CD4-positive, alpha-beta T cell treated with Interleukin-2 at 100 ng/mL for 4 hours (primary cell): ENCODE measurements at regions not wholly inside any gene's neighbourhood (a gene's known extent, or its start where the extent isn't known, plus 50 kb on each side); places are given as distances from the start of the nearest gene placed in this dataset.

Experiments used
- DNase-seq: peaks from one replicate; pipeline ENCODE4 v3.0.0-alpha.2; 2020; ENCODE audit warnings: low spot score

DNA sequence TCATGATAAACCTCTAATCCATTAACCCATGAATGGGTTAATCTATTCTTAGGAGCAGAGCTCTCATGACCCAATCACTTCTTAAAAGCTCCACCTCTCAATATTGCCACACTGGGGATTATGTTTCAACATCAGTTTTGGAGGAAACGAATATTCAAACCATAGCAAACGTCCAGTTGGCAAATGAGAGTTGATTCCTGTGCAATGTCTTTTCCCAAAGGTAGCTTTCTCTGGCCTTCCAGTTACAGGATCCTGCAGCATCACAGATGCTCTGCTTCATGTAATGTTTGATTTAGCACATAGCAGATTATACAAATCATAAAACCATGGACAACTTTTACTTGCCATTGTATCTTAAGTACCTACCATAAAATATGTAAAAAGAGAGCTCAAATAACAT is 481.0 kb downstream of the TNS1 start:
- DNase-seq = no peak

DNA sequence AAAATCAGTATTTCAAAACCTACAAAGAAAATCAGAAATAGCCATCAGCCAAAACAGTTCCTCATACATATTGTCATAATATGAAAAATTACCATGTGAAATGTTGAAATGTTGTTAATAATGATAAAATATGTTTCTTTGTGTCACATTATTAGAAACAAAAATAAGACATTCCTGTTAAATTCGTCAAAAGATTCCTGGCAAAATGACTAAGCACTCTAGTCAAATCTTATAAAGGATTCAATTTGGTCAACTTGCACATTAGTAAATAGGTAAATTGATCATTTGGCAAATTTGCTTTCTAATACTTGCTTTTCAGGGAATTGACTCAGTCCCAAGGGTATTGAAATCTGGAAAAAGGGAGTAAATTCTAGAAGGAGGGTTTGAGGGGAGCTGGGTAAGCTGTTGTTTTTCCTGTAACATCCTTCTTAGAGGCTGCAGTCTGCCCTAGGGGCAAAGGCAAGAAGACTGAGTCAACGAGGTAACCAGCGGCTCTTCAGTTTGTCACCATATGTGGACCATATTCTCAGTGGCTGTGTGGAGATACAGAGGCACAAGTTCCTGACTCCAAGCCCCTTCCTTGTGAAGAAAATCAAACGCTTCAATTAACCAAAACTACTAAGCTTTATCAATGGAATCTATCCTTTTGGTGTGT is 482.3 kb downstream of the TNS1 start:
- no peak for DNase-seq

DNA sequence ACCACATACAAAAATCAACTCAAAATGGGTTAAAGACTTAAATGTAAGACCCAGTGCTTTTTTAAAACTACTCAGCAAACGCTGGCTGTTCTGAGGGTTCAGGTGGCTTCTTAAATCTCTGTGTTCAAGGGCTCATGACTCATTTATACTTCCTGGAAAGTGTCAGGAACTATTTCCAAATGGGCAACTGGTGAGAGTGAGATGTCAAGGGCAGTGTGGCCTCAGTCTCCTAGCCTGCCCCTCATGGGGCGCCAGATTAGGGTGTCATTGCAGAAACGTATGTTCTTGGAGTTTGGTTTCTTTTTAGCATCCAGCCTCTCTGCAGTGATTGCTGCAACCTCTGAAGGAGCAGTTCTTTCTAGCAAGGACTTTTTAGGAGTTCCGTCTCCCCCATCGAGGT is 485.4 kb downstream of the TNS1 start:
- no peak for DNase-seq

DNA sequence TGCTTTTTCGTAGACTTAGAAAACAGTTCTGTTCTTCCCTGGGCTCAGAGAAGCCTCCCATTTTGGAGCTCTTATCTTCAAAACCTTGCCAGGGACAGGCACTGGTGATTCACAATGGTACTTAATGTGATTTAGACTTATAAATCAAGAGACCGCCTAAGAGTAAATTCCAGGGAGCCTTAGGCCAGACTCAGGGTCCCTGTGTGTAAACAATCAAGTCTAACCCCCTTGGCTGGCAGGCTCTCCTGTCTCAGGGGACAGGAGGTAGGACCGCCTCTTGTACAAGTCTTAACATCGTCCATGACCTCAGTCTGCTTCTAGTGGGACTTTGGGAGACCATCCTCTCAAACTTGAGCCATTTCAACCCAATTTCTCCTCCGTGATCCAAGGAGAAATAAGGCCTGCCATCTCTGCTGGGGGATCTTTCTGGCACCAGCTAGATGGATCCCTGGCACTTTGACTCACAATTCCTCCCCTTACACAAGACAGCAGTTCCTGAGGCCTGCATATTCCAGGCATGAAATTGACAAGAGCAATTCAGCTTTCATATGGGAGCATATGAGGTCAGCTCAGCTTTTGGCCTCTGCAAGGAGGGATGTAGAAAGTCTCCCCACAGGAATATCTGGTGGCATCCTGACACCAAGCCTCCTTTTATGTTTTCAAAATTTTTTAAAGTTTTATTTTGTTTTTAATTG is 487.0 kb downstream of the TNS1 start:
- no peak for DNase-seq

DNA sequence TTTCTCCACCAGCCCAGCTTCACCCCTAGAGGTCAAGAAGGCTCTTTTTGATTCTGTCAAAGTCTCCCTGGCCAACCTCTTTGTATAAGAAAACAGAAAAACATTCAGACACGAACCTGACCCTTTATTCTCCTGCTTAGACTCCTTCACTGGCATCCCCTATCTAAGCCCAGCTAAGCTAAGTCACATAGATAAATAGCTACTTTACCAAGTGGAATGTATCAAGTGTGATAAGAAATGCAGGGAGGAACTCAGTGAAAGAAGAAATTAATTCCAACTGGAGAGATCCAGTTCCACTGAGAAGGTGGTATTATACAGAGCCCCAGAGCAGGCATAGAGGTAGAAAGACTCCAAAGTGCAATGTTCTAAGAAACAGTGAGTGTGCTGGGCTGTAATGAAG is 489.5 kb downstream of the TNS1 start:
- DNase-seq = no peak

DNA sequence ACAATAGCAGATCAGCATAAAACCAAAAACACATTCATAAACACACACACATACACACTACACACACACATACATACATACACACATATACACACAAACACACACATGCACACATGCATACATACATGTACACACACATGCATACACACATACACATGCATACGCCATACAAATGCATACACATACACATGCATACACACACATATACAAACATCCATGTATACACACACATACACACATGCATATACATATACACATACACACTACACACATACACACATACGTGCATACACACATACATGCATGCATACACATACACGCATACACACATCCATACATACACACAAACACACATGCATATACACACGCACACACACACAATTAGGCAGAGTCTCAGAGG is 490.1 kb downstream of the TNS1 start:
- no peak for DNase-seq

DNA sequence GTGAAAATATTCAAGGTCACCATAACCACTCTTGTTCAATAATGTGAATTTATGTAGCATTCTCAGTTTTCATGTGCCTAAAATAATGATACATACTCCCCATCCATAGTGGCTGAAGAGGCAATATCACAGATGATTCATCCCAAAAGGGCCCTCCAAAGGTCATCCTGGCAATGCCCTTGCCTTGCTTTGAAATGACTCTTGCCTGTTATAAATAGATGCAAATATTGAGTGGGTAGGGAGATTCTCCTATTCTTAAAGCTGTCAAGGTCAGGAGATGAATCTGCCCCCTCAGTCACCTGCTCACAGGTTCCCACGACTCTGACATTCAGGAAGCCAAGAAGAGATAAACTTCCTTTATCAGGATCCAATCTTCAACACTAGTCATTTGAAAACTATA is 490.5 kb downstream of the TNS1 start:
- no peak for DNase-seq

DNA sequence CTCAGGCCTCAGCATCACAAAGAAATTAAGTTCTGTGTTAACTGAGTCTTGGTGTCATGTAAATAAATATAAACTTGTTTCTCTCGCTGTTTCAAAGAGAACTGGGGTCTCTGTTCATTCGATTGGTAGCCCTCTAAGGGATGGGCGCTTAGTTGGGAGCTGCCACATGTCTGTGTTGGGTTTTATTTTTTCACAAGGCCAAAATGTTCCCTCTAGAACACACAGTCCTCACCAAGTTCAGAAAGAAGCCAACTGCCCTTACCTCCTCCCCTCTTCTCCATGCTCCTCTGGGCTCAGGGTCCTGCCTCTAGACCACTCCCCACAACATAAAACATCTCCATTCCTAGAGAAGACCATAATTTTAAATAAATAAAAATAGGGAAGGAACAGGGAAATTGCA is 490.9 kb downstream of the TNS1 start:
- no peak for DNase-seq

DNA sequence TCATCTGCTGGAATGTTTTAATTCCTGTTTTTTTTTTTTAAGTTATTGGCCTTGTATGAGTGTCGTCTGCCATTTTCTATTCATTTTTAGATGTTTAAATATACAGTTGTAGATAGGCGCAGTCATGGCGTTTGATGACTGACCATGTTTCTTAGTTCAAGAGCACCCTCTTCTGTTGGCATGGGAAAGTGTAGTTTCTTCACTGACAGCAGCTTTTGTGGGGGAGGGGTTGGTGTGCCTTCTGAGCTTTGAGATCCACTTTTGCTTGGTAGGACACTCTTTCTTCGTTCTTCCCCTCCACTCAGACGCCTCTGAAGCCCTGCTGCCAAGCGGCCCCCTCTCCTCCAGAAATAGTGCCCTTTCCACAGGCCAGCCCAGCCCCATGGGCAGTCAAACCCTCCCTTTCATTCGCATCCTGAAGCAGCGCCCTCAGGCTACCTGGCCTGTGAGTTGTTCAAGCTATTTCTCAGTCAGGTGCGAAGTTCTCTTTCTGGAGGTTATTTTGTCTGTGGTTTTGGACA is 492.0 kb downstream of the TNS1 start:
- no peak for DNase-seq

DNA sequence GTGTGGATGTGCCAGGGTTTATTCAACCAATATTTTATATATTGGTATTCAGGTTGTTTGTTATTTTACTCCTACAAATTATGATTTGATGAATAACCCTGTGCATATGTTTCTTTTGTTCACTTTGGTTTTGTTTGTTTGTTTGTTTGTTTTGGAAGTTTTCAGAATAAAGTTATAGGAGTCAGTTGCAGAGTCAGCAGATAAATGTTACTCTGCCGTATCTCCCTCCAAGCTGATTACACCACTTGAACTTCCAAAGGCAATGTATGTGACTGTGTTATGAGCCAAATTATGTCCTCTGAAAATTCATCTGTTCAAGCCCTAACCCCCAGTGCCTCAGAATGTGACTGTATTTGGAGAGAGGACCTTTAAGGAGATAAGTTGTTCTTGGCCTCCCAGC is 497.5 kb downstream of the TNS1 start:
- no peak for DNase-seq

DNA sequence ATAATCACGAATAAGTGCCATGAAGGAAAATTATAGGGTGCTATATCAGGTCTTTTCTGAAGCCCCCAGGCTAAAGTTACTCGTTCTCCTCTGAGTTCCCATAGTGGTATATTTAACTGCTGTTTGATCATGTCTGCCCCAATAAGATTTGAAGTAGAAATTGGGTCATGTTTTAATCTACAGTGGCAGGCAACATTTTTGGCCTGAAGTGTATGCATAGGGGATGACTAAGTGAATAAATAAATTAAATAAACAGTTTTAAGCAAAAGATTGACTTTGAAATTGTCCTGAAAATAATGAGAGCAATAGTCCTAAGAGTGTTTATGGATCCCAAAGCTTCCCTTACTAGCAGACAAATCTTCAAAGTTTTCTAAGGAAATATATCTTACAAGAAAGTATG is 500.9 kb downstream of the TNS1 start:
- DNase-seq = no peak

DNA sequence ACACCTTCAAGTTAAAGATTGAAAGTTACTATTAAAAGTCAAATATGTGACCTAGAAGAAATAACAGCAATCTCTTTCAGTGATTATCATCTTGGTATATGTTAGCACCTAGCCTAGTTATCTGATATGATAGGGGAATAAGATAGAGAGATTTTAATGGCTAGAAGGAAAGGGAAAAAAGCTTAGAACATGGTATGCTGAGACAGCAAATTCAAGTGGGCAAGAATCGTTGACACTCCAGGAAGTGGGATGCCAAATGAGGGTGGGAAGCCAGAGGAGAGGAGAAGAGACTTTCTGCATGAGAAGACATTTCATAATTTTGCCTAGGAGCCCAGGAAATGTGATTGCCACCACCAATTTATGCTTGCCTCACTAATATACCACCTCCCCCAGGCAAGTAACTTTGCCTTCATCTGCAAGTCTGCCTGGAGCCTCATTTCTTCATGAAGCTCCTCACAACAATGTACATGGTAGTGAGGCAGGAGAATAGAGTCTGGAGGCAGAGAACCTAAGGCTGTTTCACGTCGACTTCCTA is 504.9 kb downstream of the TNS1 start:
- DNase-seq = no peak

DNA sequence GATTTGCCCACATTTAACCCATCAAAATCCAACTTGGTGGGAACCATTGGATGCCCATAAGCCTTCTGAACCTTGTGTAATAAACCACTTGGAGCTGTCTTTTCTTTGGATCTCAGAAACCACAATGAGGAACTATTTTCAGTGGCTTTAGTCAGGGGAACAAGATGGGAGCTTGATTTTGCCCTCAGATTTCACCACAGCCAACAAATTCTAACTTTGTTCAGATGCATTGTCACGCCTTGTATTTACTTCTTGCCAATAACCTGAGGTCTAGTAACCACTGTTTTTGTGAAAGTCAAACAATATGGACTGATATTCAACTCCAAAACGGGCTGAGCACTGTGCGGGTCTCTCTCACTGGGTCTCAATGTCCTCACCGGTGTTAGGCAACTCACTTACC is 508.2 kb downstream of the TNS1 start:
- no peak for DNase-seq

DNA sequence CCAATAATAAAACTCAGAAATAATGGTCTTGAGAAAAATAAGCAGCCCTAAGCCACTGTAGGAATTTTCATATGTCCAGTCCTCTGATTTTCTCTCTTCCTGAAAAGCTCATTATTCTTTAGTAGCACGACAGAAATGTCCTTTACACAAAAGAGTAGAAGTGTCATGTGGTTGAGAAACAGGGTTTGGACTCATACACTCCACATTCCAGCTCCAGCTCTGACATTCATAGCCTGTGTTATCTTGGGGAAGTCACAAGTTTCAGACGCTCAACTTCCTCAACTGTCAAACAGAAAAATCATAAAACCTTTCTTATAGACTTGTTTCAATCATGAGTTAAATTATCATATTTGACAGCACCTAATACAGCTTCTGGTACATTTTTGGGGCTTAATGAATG is 511.5 kb downstream of the TNS1 start:
- DNase-seq = no peak

DNA sequence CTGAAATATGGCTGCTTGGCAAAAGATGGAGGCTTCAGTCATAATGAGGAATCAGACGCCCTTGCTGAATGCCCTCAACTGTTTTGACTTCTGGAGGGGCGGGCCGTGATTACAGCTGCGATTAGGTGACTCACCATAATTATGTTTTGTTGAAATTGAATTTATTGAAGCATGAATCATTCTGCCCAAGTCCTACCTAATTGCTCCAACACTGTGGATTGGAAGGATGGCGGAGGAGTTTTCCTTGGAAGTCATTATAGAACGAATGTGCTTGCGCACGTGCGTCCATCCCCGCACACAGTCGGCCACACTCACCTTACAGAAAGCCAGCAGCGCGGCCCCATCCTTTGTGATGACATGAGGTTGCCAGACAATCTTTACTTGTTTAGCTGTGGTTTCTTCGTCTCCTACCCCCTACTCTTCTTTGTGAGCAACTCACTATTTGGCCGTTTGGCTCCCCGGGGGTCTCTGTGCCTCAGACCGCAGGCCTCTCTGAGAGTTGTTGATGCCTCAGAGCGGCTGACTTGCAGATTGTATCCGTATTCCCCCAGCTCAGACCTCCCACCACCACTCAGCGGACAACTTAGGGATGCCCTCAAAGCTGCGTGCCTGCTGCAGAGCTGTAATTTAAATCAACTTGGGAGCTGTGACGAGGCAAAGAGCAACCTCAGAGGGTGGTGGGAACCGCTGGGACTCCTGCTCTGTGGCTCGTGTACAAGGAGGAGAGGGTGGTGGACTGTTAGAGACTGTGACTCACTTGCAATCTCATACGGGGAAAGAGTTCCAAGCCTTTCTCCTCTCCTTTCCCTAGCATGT is 513.4 kb downstream of the TNS1 start:
- DNase-seq = no peak

DNA sequence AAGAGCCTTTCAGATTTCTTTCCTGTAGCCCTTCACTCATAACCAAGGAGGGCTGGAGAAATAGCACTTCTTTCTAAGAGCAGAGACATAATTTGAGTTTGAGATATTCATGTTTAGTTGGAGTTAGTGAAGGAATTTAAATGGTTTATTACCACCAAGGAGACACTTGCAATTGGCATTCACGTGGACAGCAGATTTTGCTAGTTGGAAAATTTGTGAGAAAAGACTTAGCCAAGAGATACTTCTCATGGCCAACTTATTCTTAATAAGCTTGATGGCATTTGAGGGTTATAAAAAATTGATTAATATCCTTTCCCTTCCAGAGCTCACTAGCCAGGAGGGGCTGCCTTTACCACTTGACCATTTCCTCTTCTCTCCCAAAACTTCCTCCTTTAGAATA is 518.7 kb downstream of the TNS1 start:
- DNase-seq = no peak

DNA sequence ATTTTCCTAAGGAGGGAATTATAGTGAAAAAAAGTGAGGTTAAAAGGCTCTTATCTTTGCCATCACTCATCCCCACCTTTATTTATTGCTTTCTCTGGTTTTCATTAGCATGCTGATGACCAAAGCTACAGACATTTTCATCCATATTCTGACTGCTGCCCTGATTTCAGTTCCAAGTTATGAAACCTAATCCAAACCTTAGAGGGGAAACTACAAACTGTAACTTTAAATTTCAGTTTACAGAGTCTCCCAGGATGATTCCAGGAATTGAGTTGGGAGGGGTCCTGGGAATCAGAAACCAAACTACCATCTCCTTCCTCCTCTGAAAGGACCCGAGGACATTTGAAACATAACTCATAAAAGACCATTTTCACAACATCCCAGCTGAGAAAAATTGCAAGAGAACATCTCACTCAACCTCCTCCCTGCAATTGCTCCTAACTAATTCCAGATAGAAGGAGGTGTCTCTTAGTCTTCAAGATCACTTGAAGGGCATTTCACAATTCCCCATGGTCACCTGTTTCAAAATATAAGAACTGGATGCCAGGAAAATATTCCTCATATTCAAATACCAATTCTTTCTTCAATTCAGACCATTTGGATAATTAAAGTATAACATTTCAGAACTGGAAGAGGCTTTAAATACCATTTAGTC is 520.6 kb downstream of the TNS1 start:
- no peak for DNase-seq

DNA sequence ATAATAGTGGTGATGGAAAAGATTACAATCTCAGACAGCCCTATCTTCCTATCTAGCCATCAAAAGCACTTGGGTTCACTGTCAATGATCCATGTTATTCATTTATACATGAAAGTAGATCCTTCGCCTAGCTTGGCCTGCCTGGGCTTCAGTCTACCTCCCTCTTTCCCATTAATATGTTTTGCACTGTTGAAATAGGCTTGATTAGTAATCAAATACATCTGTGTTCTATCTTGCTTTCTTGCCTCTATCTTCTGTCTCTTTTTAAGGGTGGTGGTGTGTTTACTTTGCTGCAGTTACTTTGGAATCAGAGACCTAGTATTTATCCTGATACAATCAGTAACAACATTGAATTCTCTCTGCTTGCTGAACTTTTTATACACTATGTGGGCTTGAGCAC is 521.2 kb downstream of the TNS1 start:
- DNase-seq = no peak

DNA sequence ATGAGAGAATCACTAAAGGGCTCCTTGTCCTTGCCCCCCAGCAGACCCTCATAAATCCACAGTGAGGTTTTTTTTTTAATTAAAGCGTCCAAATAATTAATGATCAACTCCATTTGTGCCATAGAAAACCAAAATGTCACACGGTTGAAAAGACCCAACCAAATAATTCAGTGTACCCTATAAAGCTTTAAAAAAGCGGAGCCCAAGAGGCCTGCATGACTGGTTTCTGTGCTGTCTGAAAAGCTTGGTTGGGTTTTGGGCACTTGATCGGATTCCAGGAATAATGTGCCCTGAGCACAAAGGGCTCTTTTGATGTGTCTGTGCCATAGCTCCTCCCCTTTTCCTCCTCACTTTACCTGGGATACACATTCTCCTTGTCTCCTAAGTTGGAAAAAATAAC is 523.2 kb downstream of the TNS1 start:
- DNase-seq = no peak

DNA sequence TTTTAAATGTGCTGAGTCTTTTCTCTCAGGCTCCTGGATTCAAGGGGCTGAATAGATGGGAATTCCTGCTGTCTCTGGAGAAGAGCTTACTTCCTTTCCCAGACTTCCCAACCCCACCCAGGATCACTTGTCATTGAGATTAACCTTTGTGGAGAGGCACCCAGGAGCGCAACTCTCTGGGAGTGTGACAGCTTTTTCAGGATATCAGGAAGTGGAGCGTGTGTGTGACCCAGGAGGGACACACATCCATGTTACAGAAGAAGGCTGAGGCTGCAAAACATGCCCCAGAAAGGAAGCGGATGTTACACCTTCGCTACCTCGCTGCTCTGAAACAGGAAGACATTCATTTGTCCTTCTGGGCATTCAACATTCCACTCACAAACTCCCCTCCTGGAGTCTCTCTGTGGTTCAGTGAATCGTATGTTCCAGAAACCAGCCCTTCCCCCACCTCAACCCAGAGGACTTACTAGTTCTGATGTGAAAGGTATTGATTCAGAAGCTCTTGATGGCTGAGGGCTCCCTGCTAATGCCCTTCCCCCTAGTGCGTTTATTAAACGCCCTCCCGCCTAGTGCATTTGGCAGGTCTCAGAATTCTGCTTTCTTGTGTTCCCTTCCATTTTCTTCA is 523.9 kb downstream of the TNS1 start:
- no peak for DNase-seq

DNA sequence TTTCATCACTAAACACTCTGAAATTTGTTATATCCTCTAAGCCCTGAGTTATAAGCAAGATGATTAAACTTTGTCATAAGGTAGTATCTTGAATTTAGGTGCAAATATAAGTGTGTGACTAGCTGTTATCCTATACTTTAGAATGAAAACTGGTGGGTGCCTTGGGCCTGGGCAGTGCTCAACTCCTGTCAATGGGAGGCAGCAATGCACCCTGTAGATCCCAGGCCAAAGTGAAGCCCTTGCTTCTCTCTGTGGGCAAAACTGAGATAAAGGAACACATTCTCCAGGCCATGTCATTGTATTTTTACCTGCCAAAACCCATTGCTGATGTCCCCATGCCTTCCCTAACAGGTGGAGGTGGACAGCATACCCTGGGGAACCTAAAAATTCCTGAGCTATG is 525.2 kb downstream of the TNS1 start:
- no peak for DNase-seq

DNA sequence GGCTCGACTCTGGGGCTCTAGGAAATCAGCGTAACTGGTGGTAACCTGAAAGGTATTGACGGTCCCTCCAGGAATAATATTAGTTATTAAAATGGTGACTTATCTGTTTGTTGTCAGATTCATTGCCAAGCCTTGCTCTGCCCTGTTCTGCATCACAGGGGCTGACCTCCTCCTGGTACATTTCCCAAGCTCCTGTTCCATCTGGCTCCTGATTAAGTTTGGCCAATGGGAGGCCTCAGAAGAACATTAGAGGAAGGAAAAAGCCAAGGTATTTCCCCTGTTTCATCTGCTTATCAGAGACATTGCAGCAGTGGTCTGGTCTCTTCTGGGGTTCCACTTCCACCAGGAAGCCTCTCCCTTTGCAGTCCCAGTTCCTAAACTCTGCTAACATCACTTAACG is 527.0 kb downstream of the TNS1 start:
- no peak for DNase-seq
